Activated T-cell treated with anti-CD3 and anti-CD28 coated beads, Interleukin-2, amount 50 U/mL, for 72 hours (primary cell): ENCODE measurements at regions not wholly inside any gene's neighbourhood (a gene's known extent, or its start where the extent isn't known, plus 50 kb on each side); places are given as distances from the start of the nearest gene placed in this dataset.

ENCODE experiments used
- ATAC-seq, 2 donors: fragments of 150-1000 bp; cut with Tn5 transposase; replicated peaks in 1 of 2; 2 replicates each; pipeline ENCODE4 v1.10.0; 2021; ENCODE audit warnings: moderate library complexity in 2 of 2, mild to moderate bottlenecking in 1 of 2
- DNase-seq, 2 donors: peaks; one replicate each; pipeline ENCODE4 v3.0.0; 2021 to 2022; ENCODE audit warnings: mixed read lengths in 1 of 2
- H3K27ac Mint-ChIP-seq: one replicate; pipeline ENCODE4 v1.8.0; 2022; ENCODE audit warnings: mild to moderate bottlenecking, moderate library complexity, mixed read lengths
- H3K27me3 Mint-ChIP-seq: one replicate; pipeline ENCODE4 v1.8.0; 2022; ENCODE audit warnings: low read depth, mixed read lengths
- H3K36me3 Mint-ChIP-seq, 2 donors: one replicate each; pipeline ENCODE4 v1.8.0; 2022; ENCODE audit warnings: mixed read lengths in 2 of 2, mild to moderate bottlenecking in 1 of 2; ENCODE audit not compliant: insufficient read depth in 2 of 2
- H3K4me1 Mint-ChIP-seq: one replicate; pipeline ENCODE4 v1.8.0; 2022; ENCODE audit warnings: low read depth, mixed read lengths
- H3K4me3 Mint-ChIP-seq, 2 donors: one replicate each; pipeline ENCODE4 v1.8.0; 2022; ENCODE audit warnings: mild to moderate bottlenecking in 2 of 2, mixed read lengths in 2 of 2, moderate library complexity in 2 of 2
- H3K9me3 Mint-ChIP-seq, 2 donors: one replicate each; pipeline ENCODE4 v1.8.0; 2022; ENCODE audit warnings: mixed read lengths in 2 of 2

DNA sequence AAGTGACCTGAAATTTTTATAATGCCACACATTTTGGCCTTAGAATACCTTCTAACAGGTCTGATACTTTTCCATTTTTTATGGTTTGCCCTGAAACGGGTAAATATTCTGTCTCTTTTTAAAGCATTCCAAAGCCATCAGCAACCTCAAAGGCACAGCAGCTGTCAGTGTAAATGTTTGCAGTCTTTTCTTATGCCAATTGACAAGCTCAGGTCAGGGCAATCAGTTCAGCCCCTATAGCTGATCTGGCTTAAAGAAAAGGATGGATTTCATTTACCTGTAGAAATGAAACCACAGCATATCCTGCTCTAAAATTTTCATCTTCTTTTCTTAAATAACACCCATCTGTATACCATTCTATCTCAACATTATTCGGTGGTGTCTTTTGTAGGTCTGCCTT is 453.6 kb downstream of the KDM5D start:
- ATAC-seq (no peak), DNase-seq (no peak)
- Mint-ChIP-seq H3K27ac (no peak overlapping the region), H3K27me3 (no peaks in the 10 kb centered on the region), H3K4me1 (no peaks in the 10 kb centered on the region), H3K36me3 (no peaks in the 10 kb centered on the region), H3K9me3 (no peaks in the 10 kb centered on the region), H3K4me3 (no peak overlapping the region)

DNA sequence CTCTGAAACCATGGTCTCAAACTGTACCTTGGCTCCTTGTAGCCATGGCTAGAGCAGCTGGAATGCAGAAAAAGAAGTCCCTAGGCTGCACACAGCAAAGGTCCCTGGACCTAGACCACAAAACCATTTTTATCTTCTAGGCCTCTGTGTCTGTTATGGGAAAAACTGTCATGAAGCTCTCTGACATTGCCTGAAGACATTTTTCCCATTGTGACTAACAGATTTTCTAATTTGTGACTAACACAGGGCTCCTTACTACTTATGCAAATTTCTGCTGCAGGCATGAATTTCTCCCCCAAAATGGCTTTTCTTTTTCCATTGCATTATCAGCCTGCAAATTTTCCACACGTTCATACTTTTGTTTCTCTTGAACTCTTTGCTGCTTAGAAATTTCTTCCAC is 470.4 kb downstream of the KDM5D start:
- no peaks in the 10 kb centered on the region for H3K9me3 Mint-ChIP-seq
- no peaks in the 10 kb centered on the region for H3K4me1 Mint-ChIP-seq
- no peaks in the 10 kb centered on the region for H3K36me3 Mint-ChIP-seq
- no peaks in the 10 kb centered on the region for H3K27me3 Mint-ChIP-seq
- no peak for ATAC-seq
- no peak overlapping the region for H3K4me3 Mint-ChIP-seq
- no peak overlapping the region for H3K27ac Mint-ChIP-seq
- DNase-seq = no peak

DNA sequence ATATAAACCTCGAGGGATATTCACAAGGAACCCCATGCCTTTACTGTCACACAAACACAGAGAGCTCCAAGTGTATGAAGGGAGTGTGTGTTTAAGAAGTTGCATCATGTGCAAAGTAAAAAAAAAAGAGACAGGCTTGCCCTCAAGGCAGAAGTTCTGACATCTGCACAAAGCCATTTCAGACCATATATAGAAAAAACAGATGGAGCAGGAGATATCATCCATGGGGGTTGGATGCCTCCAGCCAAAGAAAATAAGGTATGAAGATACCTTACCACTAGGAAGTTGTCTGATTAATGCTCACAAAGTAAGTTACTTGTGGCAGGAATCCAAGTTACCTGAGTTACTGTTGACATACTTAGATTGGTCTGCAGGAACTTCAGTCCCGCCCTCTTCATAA is 476.2 kb downstream of the KDM5D start:
- DNase-seq (no peak), ATAC-seq (no peak)
- Mint-ChIP-seq H3K4me1 (no peaks in the 10 kb centered on the region), H3K27ac (no peak overlapping the region), H3K4me3 (no peak overlapping the region), H3K36me3 (no peaks in the 10 kb centered on the region), H3K27me3 (no peaks in the 10 kb centered on the region), H3K9me3 (no peaks in the 10 kb centered on the region)

DNA sequence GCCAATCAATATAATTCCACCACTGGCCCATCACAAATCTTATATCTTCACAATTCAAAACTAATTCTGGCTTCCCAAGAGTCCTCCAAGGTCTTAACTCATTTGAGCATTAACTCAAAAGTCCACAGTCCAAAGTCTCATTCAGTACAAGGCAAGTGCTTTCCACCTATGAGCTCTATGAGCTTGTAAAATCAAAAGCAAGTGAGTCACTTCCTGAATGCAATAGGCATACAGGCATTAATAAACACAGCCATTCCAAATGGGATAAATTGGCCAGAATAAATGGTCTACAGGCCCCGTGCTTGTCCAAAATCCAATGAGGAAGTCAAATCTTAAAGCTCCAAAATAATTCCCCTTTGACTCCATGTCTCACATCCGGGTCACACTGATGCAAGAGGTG is 479.1 kb downstream of the KDM5D start:
- H3K4me3 Mint-ChIP-seq = no peak overlapping the region
- H3K27ac Mint-ChIP-seq = no peak overlapping the region
- ATAC-seq (no peak), DNase-seq (no peak)
- no peaks in the 10 kb centered on the region for H3K36me3 Mint-ChIP-seq
- no peaks in the 10 kb centered on the region for H3K27me3 Mint-ChIP-seq
- H3K4me1 Mint-ChIP-seq = no peaks in the 10 kb centered on the region
- no peaks in the 10 kb centered on the region for H3K9me3 Mint-ChIP-seq

DNA sequence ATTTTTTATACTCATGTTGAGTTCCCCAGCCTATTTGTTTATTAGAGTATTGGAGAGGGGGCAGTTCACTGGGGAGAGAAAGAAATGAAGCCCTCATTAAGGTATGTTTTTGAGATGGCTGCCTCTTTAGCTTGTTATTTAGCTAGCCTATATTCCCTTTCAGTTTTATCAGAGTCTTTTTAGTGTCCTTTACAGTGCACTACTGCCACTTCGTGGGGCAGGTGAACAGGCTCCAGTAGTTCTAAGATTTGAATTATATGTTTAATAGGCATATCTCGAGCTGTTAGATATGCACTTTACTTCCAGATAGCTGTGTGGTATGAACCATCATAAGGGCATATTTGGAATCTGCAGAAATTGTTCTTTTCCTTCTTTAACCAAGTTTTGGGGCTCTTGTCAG is 482.2 kb downstream of the KDM5D start:
- ATAC-seq (no peak), DNase-seq (no peak)
- no peaks in the 10 kb centered on the region for H3K27me3 Mint-ChIP-seq
- H3K9me3 Mint-ChIP-seq = peaks cover 0 to 2% of the 10 kb centered on the region in 2 donors
- no peak overlapping the region for H3K4me3 Mint-ChIP-seq
- no peaks in the 10 kb centered on the region for H3K4me1 Mint-ChIP-seq
- no peaks in the 10 kb centered on the region for H3K36me3 Mint-ChIP-seq
- H3K27ac Mint-ChIP-seq = no peak overlapping the region

- peak in 1 of 2 donors; percentile 25 for ATAC-seq
- DNase-seq = peak in 1 of 2 donors; percentile 14
- no peaks in the 10 kb centered on the region for H3K36me3 Mint-ChIP-seq
- H3K4me3 Mint-ChIP-seq = peak overlapping the region in 1 of 2 donors; percentile 31
- H3K4me1 Mint-ChIP-seq = no peaks in the 10 kb centered on the region
- no peaks in the 10 kb centered on the region for H3K27me3 Mint-ChIP-seq
- H3K27ac Mint-ChIP-seq = no peak overlapping the region
- peaks cover 0 to 2% of the 10 kb centered on the region in 2 donors for H3K9me3 Mint-ChIP-seq
These were observed 458.9 kb upstream of the HSFY2 start for GRCh38 chrY:19232276-19232994.

GRCh38 chrY:19220784-19221183 is 447.2 kb upstream of the HSFY2 start:
- no peak for DNase-seq
- Mint-ChIP-seq H3K4me1 (no peaks in the 10 kb centered on the region), H3K27me3 (no peaks in the 10 kb centered on the region), H3K27ac (no peak overlapping the region), H3K4me3 (no peak overlapping the region), H3K9me3 (peaks cover 0 to 2% of the 10 kb centered on the region in 2 donors), H3K36me3 (no peaks in the 10 kb centered on the region)
- ATAC-seq = no peak

- H3K27ac Mint-ChIP-seq = no peak overlapping the region
- ATAC-seq = no peak
- H3K27me3 Mint-ChIP-seq = no peaks in the 10 kb centered on the region
- no peaks in the 10 kb centered on the region for H3K9me3 Mint-ChIP-seq
- H3K36me3 Mint-ChIP-seq = no peaks in the 10 kb centered on the region
- no peak overlapping the region for H3K4me3 Mint-ChIP-seq
- no peak for DNase-seq
- H3K4me1 Mint-ChIP-seq = no peaks in the 10 kb centered on the region
These were observed 435.4 kb upstream of the HSFY2 start for GRCh38 chrY:19208915-19209314.

DNA sequence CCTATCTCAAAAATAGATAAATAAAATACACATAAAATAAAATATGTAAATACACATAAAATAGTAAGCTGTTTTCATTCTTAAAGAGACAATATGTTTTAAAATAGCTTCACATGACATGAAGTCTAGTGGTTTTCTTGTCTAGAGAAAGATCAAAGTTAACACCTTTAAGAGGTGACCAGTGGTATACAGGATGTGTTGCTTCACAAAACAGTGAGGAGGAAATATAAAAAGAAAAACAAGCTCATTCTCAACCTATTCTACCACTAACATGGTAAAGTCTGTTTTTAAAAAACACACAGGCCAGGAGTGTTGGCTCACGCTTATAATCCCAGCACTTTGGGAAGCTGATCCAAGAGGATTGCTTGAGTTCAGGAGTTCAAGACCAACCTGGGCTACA is 433.5 kb upstream of the HSFY2 start:
- H3K27ac Mint-ChIP-seq = no peak overlapping the region
- ATAC-seq = no peak
- no peak overlapping the region for H3K4me3 Mint-ChIP-seq
- no peaks in the 10 kb centered on the region for H3K36me3 Mint-ChIP-seq
- H3K9me3 Mint-ChIP-seq = peaks cover 0 to 3% of the 10 kb centered on the region in 2 donors
- H3K4me1 Mint-ChIP-seq = no peaks in the 10 kb centered on the region
- no peaks in the 10 kb centered on the region for H3K27me3 Mint-ChIP-seq
- no peak for DNase-seq

GRCh38 chrY:19180824-19181223 is 407.3 kb upstream of the HSFY2 start:
- Mint-ChIP-seq H3K27me3 (no peaks in the 10 kb centered on the region), H3K36me3 (peaks cover 0 to 3% of the 10 kb centered on the region in 2 donors), H3K4me3 (no peak overlapping the region), H3K27ac (no peak overlapping the region), H3K9me3 (peaks cover 0 to 6% of the 10 kb centered on the region in 2 donors), H3K4me1 (no peaks in the 10 kb centered on the region)
- no peak for DNase-seq
- ATAC-seq = no peak

- Mint-ChIP-seq H3K4me3 (no peak overlapping the region), H3K27me3 (no peaks in the 10 kb centered on the region), H3K9me3 (no peaks in the 10 kb centered on the region), H3K27ac (no peak overlapping the region), H3K36me3 (no peaks in the 10 kb centered on the region), H3K4me1 (no peaks in the 10 kb centered on the region)
- DNase-seq (no peak), ATAC-seq (no peak)
These were observed 394.6 kb upstream of the HSFY2 start for GRCh38 chrY:19168202-19168565.

GRCh38 chrY:19167319-19168201 is 394.0 kb upstream of the HSFY2 start:
- DNase-seq = no peak
- Mint-ChIP-seq H3K4me3 (no peak overlapping the region), H3K9me3 (no peaks in the 10 kb centered on the region), H3K4me1 (no peaks in the 10 kb centered on the region), H3K27me3 (no peaks in the 10 kb centered on the region), H3K36me3 (no peaks in the 10 kb centered on the region), H3K27ac (no peak overlapping the region)
- no peak for ATAC-seq

DNA sequence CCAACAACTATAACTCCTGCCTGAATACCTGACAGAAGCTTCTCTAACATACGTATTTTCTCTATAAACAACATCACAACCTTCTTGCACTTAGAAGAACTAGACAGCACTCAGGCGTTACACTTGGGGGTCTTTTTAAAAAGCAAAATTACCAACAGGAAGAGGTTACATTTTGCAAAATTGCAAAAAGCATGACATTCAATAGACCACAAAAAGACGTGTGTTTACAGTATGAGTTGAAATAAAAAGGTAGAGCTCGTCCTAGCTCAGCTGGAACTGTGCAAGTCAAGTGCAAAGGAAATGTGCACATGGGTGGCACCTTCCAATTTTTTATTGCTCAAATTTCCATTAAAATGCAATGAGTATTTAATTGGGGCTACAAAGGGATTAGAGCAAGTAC is 375.2 kb upstream of the HSFY2 start:
- DNase-seq = no peak
- Mint-ChIP-seq H3K4me3 (no peak overlapping the region), H3K9me3 (no peaks in the 10 kb centered on the region), H3K36me3 (no peaks in the 10 kb centered on the region), H3K4me1 (no peaks in the 10 kb centered on the region), H3K27ac (no peak overlapping the region), H3K27me3 (no peaks in the 10 kb centered on the region)
- no peak for ATAC-seq
